K562 (cell line): ENCODE measurements at regions not wholly inside any gene's neighbourhood (a gene's known extent, or its start where the extent isn't known, plus 50 kb on each side); places are given as distances from the start of the nearest gene placed in this dataset.

Experiments used
- ATAC-seq: fragments of 200-7000 bp; cut with Tn5 transposase; 3 replicates; pipeline ENCODE4 v1.9.1; 2020; ENCODE audit warnings: moderate library complexity
- BruUV-seq: library from RNA; stranded (reverse); fragments of 400-500 nt; replicated peaks from 2 replicates; lab custom pipeline; 2021; lab: Mats Ljungman, UMichigan
- CTCF ChIA-PET: fragments of 300-600 bp; formaldehyde crosslinking; extraction: SDS; loops from one replicate; lab custom pipeline; 2021; ENCODE audit warnings: low intra/inter-chr PET ratio; lab: Yijun Ruan, JAX
- POLR2A ChIA-PET: fragments of 300-600, 350-650 bp; sonication (Branson Sonifier 250); formaldehyde crosslinking; extraction: SDS; loops from one replicate; lab custom pipeline; 2021; ENCODE audit warnings: antibody characterized with exemption, inconsistent platforms; lab: Yijun Ruan, JAX
- DNase-seq, 4 experiments: peaks; one replicate each; pipeline versions ENCODE4 v3.0.0 to v3.0.0-alpha.2; 2011 to 2018; ENCODE audit warnings: low spot score in 3 of 4, mixed read lengths in 3 of 4; ENCODE audit errors: extremely low read depth in 1 of 4
- FAIRE-seq: peaks from 2 replicates; lab custom pipeline; 2011; peaks lifted over from hg19 to GRCh38; lab: Jason Lieb, UNC
- H2AFZ ChIP-seq: 2 replicates; pipeline ENCODE4 v1.6.0; 2011; ENCODE audit warnings: low read depth, low read length, control low read depth, inconsistent platforms
- H3K27ac ChIP-seq: fragments of 200-600 bp; 3 replicates; pipeline ENCODE4 v1.8.0; 2011; ENCODE audit warnings: low read depth, mild to moderate bottlenecking, control low read depth, inconsistent platforms, low read length, moderate library complexity, mixed read lengths; ENCODE audit errors: extremely low read depth
- H3K27me3 ChIP-seq, 2 experiments: fragments of 300-600 bp in 1 of 2; 2 replicates in 1 of 2; 3 replicates in 1 of 2; pipeline versions ENCODE4 v1.6.0 to v1.8.0; 2011; ENCODE audit warnings: inconsistent platforms in 2 of 2, low read length in 2 of 2, mild to moderate bottlenecking in 1 of 2, mixed read lengths in 1 of 2, moderate library complexity in 1 of 2; ENCODE audit not compliant: control insufficient read depth in 2 of 2, insufficient read depth in 2 of 2
- H3K36me3 ChIP-seq: fragments of 300-600 bp; 3 replicates; pipeline ENCODE4 v1.8.0; 2011; ENCODE audit warnings: mild to moderate bottlenecking, low read length, inconsistent platforms; ENCODE audit not compliant: control insufficient read depth, insufficient read depth
- H3K4me1 ChIP-seq, 2 experiments: fragments of 200-600 bp in 1 of 2; replicated peaks in 1 of 2; 2 replicates in 1 of 2; 3 replicates in 1 of 2; pipeline versions ENCODE4 v1.5.1 to v1.8.0; 2011; ENCODE audit warnings: inconsistent platforms in 2 of 2, low read length in 2 of 2, mild to moderate bottlenecking in 1 of 2, mixed read lengths in 1 of 2, moderate library complexity in 1 of 2; ENCODE audit not compliant: control insufficient read depth in 2 of 2, insufficient read depth in 2 of 2
- H3K4me2 ChIP-seq: 2 replicates; pipeline ENCODE4 v1.6.1; 2011; ENCODE audit warnings: low read length, control low read depth, inconsistent platforms, mixed read lengths; ENCODE audit not compliant: insufficient read depth
- H3K4me3 ChIP-seq: fragments of 200-600 bp; sonication (generic), shearing (Covaris generic); 2 replicates; pipeline ENCODE4 v1.5.1; 2016; ENCODE audit warnings: control low read depth, inconsistent platforms
- H3K79me2 ChIP-seq: fragments of 200-600 bp; 3 replicates; pipeline ENCODE4 v1.8.0; 2011; ENCODE audit warnings: low read length, inconsistent platforms; ENCODE audit not compliant: control insufficient read depth, insufficient read depth
- H3K9ac ChIP-seq, 2 experiments: 2 replicates each; pipeline versions ENCODE4 v1.6.0 to v1.6.1; 2011; ENCODE audit warnings: low read depth in 2 of 2, low read length in 2 of 2, control low read depth in 1 of 2, inconsistent platforms in 1 of 2, mild to moderate bottlenecking in 1 of 2, mixed read lengths in 1 of 2; ENCODE audit not compliant: insufficient read depth in 1 of 2
- H3K9me1 ChIP-seq: one replicate; pipeline ENCODE4 v1.6.0; 2011; ENCODE audit warnings: inconsistent platforms, mild to moderate bottlenecking, low read length, moderate library complexity; ENCODE audit not compliant: control insufficient read depth, insufficient read depth
- H3K9me3 ChIP-seq: replicated peaks from 2 replicates; pipeline ENCODE4 v1.5.1; 2011; ENCODE audit warnings: low read depth, low read length, inconsistent platforms; ENCODE audit not compliant: control insufficient read depth, insufficient read depth
- H4K20me1 ChIP-seq: replicated peaks from 2 replicates; pipeline ENCODE4 v1.6.1; 2011; ENCODE audit warnings: low read length, inconsistent platforms, mixed read lengths; ENCODE audit not compliant: control insufficient read depth, insufficient read depth
- FOXA3 ChIP-seq, 2 experiments: fragments of 450-650 bp in 1 of 2; sonication (generic) in 1 of 2; formaldehyde crosslinking; IDR thresholded peaks in 1 of 2; conservative IDR thresholded peaks in 1 of 2; 2 replicates each; pipeline versions ENCODE4 v1.4.0 to v1.8.0; 2020 to 2022; ENCODE audit warnings: mild to moderate bottlenecking in 2 of 2, missing genetic modification reagents in 1 of 2
- FOXJ3 ChIP-seq: sonication (generic); formaldehyde crosslinking; IDR thresholded peaks from 2 replicates; pipeline ENCODE4 v1.4.0; 2020; ENCODE audit warnings: mild to moderate bottlenecking, missing genetic modification reagents
- HDAC3 ChIP-seq: fragments of 450-650 bp; IDR thresholded peaks from 2 replicates; pipeline ENCODE4 v1.6.1; 2018; ENCODE audit warnings: borderline replicate concordance, mild to moderate bottlenecking, moderate library complexity; ENCODE audit not compliant: partially characterized antibody
- MGA ChIP-seq: fragments of 450-650 bp; IDR thresholded peaks from 2 replicates; pipeline ENCODE4 v1.6.1; 2016; ENCODE audit warnings: mild to moderate bottlenecking, moderate library complexity
- PTTG1 ChIP-seq: fragments of 450-650 bp; IDR thresholded peaks from 2 replicates; pipeline ENCODE4 v1.6.1; 2016; ENCODE audit warnings: low read depth, mild to moderate bottlenecking, missing genetic modification characterization, missing compliant biosample characterization
- SETDB1 ChIP-seq: IDR thresholded peaks from one replicate; pipeline ENCODE4 v1.6.1; 2012; ENCODE audit warnings: low read length, control low read depth, inconsistent platforms
- SNAPC5 ChIP-seq: fragments of 250-450 bp; sonication (Bioruptor Pico); IDR thresholded peaks from 2 replicates; pipeline ENCODE4 v1.8.0; 2021; ENCODE audit warnings: moderate library complexity, mild to moderate bottlenecking, inconsistent platforms
- SOX6 ChIP-seq: fragments of 450-650 bp; IDR thresholded peaks from 2 replicates; pipeline ENCODE4 v1.6.1; 2014; ENCODE audit warnings: mild to moderate bottlenecking
- USF2 ChIP-seq: sonication (generic); formaldehyde crosslinking; IDR thresholded peaks from 2 replicates; pipeline ENCODE4 v1.5.0; 2020; ENCODE audit warnings: missing genetic modification reagents
- ZNF253 ChIP-seq: fragments of 250-450 bp; sonication (Bioruptor Pico); conservative IDR thresholded peaks from 2 replicates; pipeline ENCODE4 v1.6.1; 2021; ENCODE audit warnings: mild to moderate bottlenecking
- ZSCAN29 ChIP-seq: fragments of 450-650 bp; IDR thresholded peaks from 2 replicates; pipeline ENCODE4 v1.6.1; 2017
- WGBS: fragments of 100-300 bp; shearing (Covaris generic); methylation state at CpG from one replicate; pipeline ENCODE4 v1.1.6; 2016; ENCODE audit warnings: low coverage, mixed read lengths; ENCODE audit not compliant: insufficient coverage; ENCODE audit errors: missing lambda C conversion rate; 5-methylcytosine and 5-hydroxymethylcytosine counted together
- in situ Hi-C: fragments of 300-500 bp; cut with MboI; formaldehyde crosslinking; loops from 4 replicates; pipeline ENCODE4 v1.15.0; 2018; ENCODE audit warnings: inconsistent platforms, mixed read lengths
- intact Hi-C: fragments of 100-400 bp; cut with micrococcal nuclease; formaldehyde crosslinking; loops from 2 replicates; pipeline ENCODE4 v1.14.2; 2022

GRCh38 chr6:113127786-113128419, 729.2 kb upstream of the MARCKS start:
- ChIA-PET POLR2A (no interaction called here), CTCF (no interaction called here)
- no peaks in the 10 kb centered on the region for H3K9me1 ChIP-seq
- DNase-seq (no peak), FAIRE-seq (no peak), ATAC-seq (no peak)
- no peaks in the 10 kb centered on the region for H4K20me1 ChIP-seq
- no peaks in the 10 kb centered on the region for H3K27me3 ChIP-seq
- H3K4me3 ChIP-seq = no peak overlapping the region
- H3K9me3 ChIP-seq = no peaks in the 10 kb centered on the region
- H3K4me2 ChIP-seq = no peak overlapping the region
- 18% methylated on average over 5 of the region's 5 CpGs for WGBS
- no peak overlapping the region for H3K27ac ChIP-seq
- H3K36me3 ChIP-seq = no peaks in the 10 kb centered on the region
- intact Hi-C loops (no loop called here), in situ Hi-C loops (no loop called here)
- H3K79me2 ChIP-seq = no peaks in the 10 kb centered on the region
- H3K4me1 ChIP-seq = no peaks in the 10 kb centered on the region
- no TSS peak for BruUV-seq
- H3K9ac ChIP-seq = no peak overlapping the region
- H2AFZ ChIP-seq = no peak overlapping the region
- TF ChIP-seq HDAC3 (no peak), ZSCAN29 (no peak), FOXJ3 (no peak), PTTG1 (tag) (no peak), SOX6 (no peak), FOXA3 (CRISPR knock-in tag; conservative IDR thresholded peaks at IDR 0.05 in 1 of 2, IDR thresholded peaks at IDR 0.05 in 1 of 2) (no peak), MGA (no peak), SNAPC5 (no peak), ZNF253 (CRISPR knock-in tag) (no peak), SETDB1 (no peak), USF2 (CRISPR knock-in tag) (no peak)
